SK-N-MC (cell line): ENCODE measurements at regions not wholly inside any gene's neighbourhood (a gene's known extent, or its start where the extent isn't known, plus 50 kb on each side); places are given as distances from the start of the nearest gene placed in this dataset.

ENCODE experiments used
- DNase-seq: peaks from one replicate; pipeline ENCODE4 v3.0.0-alpha.2; 2011; ENCODE audit warnings: low read depth, low spot score
- H3K27ac ChIP-seq: fragments of 200-600 bp; sonication (generic); 2 replicates; pipeline ENCODE4 v1.5.1; 2016; ENCODE audit warnings: mixed run types
- H3K36me3 ChIP-seq: fragments of 200-600 bp; sonication (generic); 2 replicates; pipeline ENCODE4 v1.6.1; 2017; ENCODE audit warnings: antibody characterized with exemption, low read length, mixed read lengths; ENCODE audit not compliant: insufficient read depth
- H3K4me3 ChIP-seq: fragments of 200-600 bp; sonication (generic); 2 replicates; pipeline ENCODE4 v1.5.1; 2016
- H3K9ac ChIP-seq: fragments of 200-600 bp; sonication (generic); 2 replicates; pipeline ENCODE4 v1.8.0; 2017; ENCODE audit warnings: mixed run types, mixed read lengths; ENCODE audit not compliant: insufficient read length
- H3K9me3 ChIP-seq: fragments of 200-600 bp; sonication (generic); 2 replicates; pipeline ENCODE4 v1.6.1; 2017; ENCODE audit warnings: low read depth, mild to moderate bottlenecking, antibody characterized with exemption, low read length, moderate library complexity, mixed read lengths
- EZH2 ChIP-seq: fragments of 200-600 bp; sonication (generic); IDR thresholded peaks from one replicate; pipeline ENCODE4 v1.6.1; 2017; ENCODE audit warnings: antibody characterized with exemption
- FOXP2 ChIP-seq: optimal IDR thresholded peaks from 2 replicates; pipeline ENCODE3; 2011; ENCODE audit warnings: mild to moderate bottlenecking, moderate library complexity; ENCODE audit not compliant: insufficient read depth; ENCODE audit errors: extremely low read length, control extremely low read depth
- POLR2AphosphoS5 ChIP-seq: IDR thresholded peaks from 2 replicates; pipeline ENCODE4 v1.6.1; 2012; ENCODE audit warnings: mild to moderate bottlenecking, low read depth, low read length, borderline replicate concordance

GRCh38 chr7:93021748-93022147 lies 96.0 kb downstream of the SAMD9 start:
- no peak overlapping the region for H3K9ac ChIP-seq
- no peak overlapping the region for H3K4me3 ChIP-seq
- no peak for DNase-seq
- no peaks in the 10 kb centered on the region for H3K9me3 ChIP-seq
- no peaks in the 10 kb centered on the region for H3K36me3 ChIP-seq
- TF ChIP-seq FOXP2: no peak
- TF ChIP-seq POLR2AphosphoS5: no peak
- no peak for TF ChIP-seq EZH2
- no peak overlapping the region for H3K27ac ChIP-seq

DNA sequence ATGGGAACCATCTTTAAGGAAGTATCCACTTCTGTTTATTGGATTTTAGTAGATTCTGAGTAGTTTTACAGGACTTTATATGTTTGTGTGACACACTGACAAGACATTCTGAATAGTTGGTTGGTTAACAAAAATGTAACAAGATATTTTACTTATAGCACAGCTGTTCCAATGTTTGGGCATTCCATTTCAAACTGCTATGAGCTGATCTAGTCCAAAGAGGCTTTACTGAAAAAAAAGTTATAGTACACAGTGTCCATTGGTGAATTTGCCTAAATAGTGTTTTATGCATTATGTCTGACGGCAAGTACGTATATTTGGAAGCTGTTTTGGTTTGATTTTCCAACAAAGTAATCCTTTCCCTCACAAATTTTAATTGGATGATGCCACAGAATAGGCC lies 99.1 kb downstream of the SAMD9 start:
- DNase-seq: no peak
- Histone ChIP-seq H3K36me3 (no peaks in the 10 kb centered on the region), H3K9ac (no peak overlapping the region), H3K27ac (no peak overlapping the region), H3K9me3 (no peaks in the 10 kb centered on the region), H3K4me3 (no peak overlapping the region)
- TF ChIP-seq FOXP2: no peak
- TF ChIP-seq EZH2: no peak
- TF ChIP-seq POLR2AphosphoS5: no peak

DNA sequence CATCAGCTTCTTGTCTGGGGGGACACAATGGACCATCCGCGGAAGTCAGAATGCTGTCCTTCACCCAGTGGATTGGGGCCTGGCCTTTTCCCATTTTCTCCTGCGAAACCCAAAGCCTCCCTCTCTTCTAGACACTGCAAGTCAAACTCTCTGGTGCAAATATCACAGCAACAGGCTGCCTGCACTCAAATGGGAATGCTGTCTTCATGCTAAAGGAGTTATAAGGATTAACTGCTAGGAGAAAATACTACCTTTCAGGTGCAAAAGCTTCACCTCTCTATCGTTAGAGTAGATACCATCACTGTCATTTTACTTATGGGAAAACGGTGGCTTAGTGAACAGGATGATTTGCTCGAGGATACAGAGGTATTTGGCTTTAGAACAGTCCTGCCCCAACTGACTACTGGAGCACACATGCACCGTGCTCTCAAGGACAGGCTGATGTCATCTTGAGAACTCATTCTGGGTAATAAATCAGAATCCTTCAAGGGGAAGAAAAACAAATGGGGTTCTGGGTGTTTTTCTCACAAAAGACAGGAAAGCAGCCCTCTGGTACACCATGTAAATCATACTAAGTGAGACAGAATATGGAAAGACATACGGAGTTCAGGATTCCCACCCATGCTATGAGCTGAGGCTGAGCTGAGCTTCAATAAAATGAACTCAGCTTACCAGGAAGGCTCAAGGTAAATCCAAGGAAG lies 100.9 kb downstream of the SAMD9 start:
- no peak overlapping the region for H3K4me3 ChIP-seq
- TF ChIP-seq FOXP2 (no peak), POLR2AphosphoS5 (no peak), EZH2 (no peak)
- DNase-seq: no peak
- H3K9me3 ChIP-seq: no peaks in the 10 kb centered on the region
- H3K27ac ChIP-seq: no peak overlapping the region
- H3K9ac ChIP-seq: no peak overlapping the region
- H3K36me3 ChIP-seq: no peaks in the 10 kb centered on the region

DNA sequence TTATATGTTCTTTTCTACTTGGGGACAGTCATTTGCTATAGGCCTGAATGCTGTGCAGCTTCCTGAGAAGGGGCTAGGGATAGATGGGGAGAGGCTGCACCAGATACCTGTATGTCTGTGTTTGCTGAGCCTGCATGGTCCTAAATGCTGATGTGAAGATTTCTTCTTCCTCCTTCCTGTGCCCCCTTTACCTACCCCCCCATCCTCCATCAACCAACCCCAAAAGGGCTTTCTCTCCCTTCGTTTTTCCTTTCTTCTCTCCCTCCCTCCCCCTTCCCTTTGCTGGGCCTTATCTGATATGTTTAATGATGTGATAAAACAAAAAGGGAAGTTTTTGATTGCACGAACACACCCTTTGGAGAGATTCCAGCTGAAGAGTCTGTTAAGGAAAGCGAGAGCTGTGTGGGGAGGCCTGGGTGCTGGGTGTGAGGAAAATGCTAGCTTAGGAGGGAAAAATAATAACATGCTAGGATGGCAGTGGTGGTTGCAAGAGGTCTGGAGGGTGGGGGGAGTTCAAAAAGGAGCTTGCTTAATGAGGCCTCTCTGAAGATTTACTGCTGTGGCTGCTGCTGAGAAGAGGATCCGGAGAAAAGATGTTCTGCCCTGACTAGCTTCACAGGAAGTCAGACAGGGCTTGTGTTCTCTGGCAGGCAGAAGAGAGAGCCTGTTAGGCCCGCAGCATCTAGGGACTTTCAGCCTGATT lies 101.8 kb downstream of the SAMD9 start:
- no peak overlapping the region for H3K9ac ChIP-seq
- no peaks in the 10 kb centered on the region for H3K9me3 ChIP-seq
- no peak overlapping the region for H3K27ac ChIP-seq
- H3K36me3 ChIP-seq: no peaks in the 10 kb centered on the region
- no peak for DNase-seq
- H3K4me3 ChIP-seq: no peak overlapping the region
- TF ChIP-seq FOXP2 (no peak), EZH2 (no peak), POLR2AphosphoS5 (no peak)

DNA sequence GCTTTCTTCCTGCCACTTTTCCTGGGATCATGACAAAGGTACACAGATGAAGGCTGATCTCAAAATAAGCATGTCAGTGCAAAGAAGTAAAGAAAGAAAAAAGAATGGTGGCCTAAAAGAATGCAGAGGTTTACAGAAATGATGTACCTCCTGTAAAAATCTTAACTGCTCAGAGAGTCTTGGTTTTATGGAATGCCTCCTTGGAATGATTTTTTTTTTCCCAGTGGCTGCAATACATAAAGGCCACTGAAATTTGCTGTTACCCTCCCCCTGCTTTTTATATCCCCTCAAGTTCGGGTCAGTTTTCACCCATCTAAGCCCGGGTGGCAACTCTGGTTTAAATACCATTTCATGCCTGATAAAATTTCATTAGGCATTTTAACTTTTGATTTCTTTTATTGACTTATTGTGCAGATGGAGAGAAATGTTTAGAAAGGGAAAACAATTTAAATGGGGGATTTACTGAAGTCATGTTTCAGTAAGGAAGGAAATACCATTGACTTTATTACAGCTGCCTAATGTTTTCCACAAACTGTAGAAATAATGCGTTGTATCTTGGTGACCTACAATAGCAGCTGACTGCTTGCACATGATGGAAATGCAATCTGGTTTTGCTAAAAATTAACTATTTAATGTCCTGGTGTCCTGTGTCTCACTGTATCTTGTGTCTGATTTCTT lies 102.5 kb downstream of the SAMD9 start:
- no peak for DNase-seq
- Histone ChIP-seq H3K36me3 (no peaks in the 10 kb centered on the region), H3K9ac (no peak overlapping the region), H3K4me3 (no peak overlapping the region), H3K9me3 (no peaks in the 10 kb centered on the region), H3K27ac (no peak overlapping the region)
- TF ChIP-seq POLR2AphosphoS5 (no peak), EZH2 (no peak), FOXP2 (no peak)

DNA sequence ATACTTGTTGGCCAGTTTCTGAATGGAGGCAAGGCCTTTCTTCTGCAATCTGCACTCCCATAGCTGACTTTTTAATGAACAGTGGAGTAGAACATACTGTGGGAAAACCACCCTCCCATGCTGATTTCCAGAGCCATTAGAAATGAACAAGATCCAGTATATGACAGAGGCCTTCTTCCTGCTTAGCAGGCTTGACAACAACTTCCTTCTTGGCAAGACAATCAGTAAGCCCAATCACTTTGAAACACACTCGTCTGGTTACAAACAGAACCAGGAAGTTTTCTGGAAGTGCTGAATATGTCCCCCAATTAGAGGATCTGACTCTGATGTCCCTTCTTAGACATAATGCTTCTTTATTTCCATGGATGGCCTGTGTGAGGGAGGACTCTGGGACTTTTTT lies 103.4 kb downstream of the SAMD9 start:
- no peak overlapping the region for H3K27ac ChIP-seq
- no peak overlapping the region for H3K9ac ChIP-seq
- H3K4me3 ChIP-seq: no peak overlapping the region
- no peaks in the 10 kb centered on the region for H3K36me3 ChIP-seq
- H3K9me3 ChIP-seq: no peaks in the 10 kb centered on the region
- DNase-seq: no peak
- TF ChIP-seq POLR2AphosphoS5: no peak
- no peak for TF ChIP-seq EZH2
- no peak for TF ChIP-seq FOXP2

DNA sequence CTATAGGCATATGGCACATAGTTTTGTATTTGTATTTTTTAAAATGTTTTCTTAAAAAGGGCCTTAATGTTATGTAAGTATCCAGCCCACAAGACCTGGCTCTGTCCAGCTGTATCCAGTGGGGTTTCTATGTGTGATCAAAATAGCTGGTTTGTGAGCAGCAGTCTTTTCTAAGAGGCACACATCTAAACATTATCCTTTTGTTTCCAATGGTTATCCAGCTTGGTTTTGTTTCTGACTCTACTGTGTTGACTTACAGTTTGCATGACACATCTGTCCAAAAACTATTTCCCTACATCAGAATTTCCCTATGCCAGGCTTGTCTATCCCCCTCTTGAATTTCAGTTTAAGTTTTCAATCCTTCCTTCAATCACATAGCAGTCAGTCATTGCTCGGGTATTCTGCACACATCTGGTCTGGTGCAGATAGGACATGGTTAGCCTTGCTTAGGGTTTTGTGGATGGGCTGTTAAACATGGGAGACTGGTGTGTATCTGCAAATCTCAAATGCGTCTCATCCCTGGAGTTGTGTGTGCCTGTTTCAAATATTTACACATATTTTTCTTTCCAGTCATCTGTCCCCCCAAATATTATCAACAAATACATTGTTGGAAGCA lies 104.2 kb downstream of the SAMD9 start:
- TF ChIP-seq FOXP2: no peak
- TF ChIP-seq POLR2AphosphoS5: no peak
- TF ChIP-seq EZH2: no peak
- DNase-seq: no peak

More for the DNA sequence above, 104.2 kb downstream of the SAMD9 start:
- Histone ChIP-seq H3K4me3 (no peak overlapping the region), H3K9ac (no peak overlapping the region), H3K9me3 (no peaks in the 10 kb centered on the region), H3K36me3 (no peaks in the 10 kb centered on the region), H3K27ac (no peak overlapping the region)
